Astrocyte of the spinal cord (primary cell): ENCODE measurements at regions not wholly inside any gene's neighbourhood (a gene's known extent, or its start where the extent isn't known, plus 50 kb on each side); places are given as distances from the start of the nearest gene placed in this dataset.

Source experiments
- DNase-seq: peaks from one replicate; pipeline ENCODE4 v3.0.0; 2011; ENCODE audit warnings: low read depth, low spot score
- H3K4me3 ChIP-seq: 2 replicates; pipeline ENCODE4 v1.5.1; 2011; ENCODE audit warnings: low read depth, mild to moderate bottlenecking, low read length, moderate library complexity
- in situ Hi-C: cut with HindIII; loops from 2 replicates; pipeline ENCODE4 v1.10.0; 2017; ENCODE audit warnings: low sequenced_read_pairs
- TF ChIP-seq, protein P1 (sequence below): IDR thresholded peaks from 2 replicates; pipeline ENCODE4 v1.5.1; 2012; ENCODE audit warnings: low read depth, mild to moderate bottlenecking, low read length, inconsistent platforms

DNA sequence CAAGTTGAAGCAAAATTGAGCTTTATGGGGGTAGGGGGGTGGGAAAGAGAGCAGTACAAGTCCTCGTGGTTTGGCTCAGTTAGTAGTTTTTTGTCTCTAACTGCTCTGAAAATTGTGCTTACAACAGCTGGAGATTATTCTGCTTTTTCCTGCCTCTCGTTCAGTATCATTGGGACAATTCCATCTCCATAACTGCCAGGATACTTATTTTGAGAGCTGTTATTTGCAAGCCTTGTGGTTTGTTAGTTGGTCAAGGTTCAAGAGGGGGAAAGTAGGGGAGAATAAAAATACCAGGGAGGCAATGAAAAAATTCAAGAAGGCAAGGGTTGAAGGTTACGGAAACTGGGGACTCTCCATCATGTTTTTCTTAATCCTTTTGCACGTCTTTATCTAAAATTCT is 811.8 kb upstream of the ADGRL2 start:
- TF ChIP-seq, protein P1, sequence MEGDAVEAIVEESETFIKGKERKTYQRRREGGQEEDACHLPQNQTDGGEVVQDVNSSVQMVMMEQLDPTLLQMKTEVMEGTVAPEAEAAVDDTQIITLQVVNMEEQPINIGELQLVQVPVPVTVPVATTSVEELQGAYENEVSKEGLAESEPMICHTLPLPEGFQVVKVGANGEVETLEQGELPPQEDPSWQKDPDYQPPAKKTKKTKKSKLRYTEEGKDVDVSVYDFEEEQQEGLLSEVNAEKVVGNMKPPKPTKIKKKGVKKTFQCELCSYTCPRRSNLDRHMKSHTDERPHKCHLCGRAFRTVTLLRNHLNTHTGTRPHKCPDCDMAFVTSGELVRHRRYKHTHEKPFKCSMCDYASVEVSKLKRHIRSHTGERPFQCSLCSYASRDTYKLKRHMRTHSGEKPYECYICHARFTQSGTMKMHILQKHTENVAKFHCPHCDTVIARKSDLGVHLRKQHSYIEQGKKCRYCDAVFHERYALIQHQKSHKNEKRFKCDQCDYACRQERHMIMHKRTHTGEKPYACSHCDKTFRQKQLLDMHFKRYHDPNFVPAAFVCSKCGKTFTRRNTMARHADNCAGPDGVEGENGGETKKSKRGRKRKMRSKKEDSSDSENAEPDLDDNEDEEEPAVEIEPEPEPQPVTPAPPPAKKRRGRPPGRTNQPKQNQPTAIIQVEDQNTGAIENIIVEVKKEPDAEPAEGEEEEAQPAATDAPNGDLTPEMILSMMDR, result no peak
- no peak for DNase-seq
- H3K4me3 ChIP-seq, result no peak overlapping the region
- in situ Hi-C loops, result no loop called here

DNA sequence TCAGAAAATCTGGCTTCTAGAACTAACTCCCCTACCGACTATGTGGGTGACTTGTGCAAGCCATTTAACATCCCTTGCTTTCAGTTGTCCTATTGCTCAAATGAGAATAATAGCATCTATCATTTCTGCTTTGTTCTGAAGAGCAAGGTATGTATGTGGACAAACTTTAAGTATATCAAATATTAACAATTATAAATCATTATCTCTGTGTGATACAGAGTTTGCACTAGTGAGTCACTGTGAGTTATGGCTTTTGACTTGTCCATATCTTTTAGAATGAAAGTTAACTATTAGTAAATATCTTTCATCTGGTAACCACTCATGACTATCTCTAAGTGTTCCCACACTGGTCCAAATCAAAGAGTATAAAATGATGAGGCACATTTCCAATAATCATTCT is 812.9 kb upstream of the ADGRL2 start:
- TF ChIP-seq, protein P1, result no peak
- in situ Hi-C loops, result no loop called here
- no peak for DNase-seq

DNA sequence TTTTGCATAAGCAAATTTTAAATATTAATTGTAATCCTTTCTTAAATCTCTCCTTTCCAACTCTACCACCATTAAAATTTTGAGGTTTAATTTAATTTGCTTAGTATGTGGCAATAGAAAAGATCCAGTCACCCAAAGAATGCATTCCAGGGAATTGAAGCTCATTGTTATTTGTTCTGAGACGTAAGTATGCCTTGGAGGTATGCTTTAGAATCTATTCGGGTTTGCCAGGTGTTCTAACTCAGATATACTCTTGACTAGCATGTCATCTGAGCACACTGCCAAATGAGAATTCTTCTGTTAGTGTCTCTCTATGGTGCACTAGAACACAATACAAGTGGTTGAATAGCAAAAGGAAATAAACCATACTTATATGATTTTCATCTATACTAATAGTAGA is 813.6 kb upstream of the ADGRL2 start:
- TF ChIP-seq, protein P1, result no peak
- no peak overlapping the region for H3K4me3 ChIP-seq
- in situ Hi-C loops, result no loop called here
- DNase-seq, result no peak

More for the DNA sequence above, 812.9 kb upstream of the ADGRL2 start:
- H3K4me3 ChIP-seq, result no peak overlapping the region

DNA sequence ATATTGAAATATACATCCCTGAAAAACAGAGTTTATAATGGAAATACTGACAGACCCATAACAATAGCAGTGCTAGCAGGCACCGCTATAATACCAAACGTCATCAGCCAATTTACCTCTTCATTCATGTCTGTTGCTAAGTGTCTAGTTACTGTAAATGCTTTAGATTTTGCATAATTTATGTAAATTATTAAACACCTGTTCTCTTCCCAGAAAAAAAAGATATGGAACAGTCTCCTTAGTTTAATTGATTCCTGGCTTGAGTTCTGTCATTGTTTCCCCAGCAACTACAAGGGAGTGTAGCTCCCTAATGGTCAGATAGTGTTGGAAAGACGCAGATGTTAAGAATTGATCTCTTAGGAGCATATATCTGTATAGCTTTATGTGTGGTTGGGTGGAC is 817.9 kb upstream of the ADGRL2 start:
- TF ChIP-seq, protein P1, result no peak
- DNase-seq, result no peak
- in situ Hi-C loops, result no loop called here
- no peak overlapping the region for H3K4me3 ChIP-seq

DNA sequence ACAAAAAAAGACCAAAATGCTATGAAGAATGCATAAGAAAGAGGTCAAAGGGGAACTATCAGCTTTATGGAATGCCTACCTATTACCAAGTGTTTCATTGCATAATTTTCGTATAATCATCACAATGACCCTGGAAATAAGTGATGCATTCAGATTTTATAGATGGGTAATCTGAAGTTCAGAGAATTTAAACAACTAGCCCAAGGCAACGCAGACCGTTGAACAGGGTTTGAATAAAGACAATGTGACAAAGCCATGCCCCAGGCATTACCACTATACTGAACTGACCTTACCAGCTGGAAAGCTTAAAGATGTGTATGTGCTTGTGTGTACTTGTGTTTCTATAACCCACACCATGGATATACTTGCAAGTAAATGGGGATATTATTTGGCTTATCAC is 827.6 kb upstream of the ADGRL2 start:
- TF ChIP-seq, protein P1, result no peak
- in situ Hi-C loops, result no loop called here
- no peak for DNase-seq
- H3K4me3 ChIP-seq, result no peak overlapping the region

DNA sequence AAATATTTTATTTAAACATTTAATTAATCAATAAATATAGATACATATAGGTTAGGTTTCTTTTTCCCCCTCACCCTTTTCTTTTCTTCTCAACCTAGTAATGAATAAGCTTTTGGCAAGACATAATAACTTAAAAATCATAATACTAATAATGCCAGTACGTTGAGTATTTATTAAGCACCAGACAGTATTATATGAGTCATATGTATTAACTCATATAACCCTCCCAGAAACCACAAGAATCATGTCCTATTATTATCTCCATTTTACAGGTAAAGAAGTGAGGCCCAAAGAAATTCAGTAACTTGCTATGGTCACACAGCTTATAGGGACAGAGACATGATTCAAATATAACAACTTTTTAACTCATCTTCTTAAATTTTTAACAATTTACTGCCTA is 834.5 kb upstream of the ADGRL2 start:
- TF ChIP-seq, protein P1, result no peak
- H3K4me3 ChIP-seq, result no peak overlapping the region
- no peak for DNase-seq
- in situ Hi-C loops, result no loop called here

DNA sequence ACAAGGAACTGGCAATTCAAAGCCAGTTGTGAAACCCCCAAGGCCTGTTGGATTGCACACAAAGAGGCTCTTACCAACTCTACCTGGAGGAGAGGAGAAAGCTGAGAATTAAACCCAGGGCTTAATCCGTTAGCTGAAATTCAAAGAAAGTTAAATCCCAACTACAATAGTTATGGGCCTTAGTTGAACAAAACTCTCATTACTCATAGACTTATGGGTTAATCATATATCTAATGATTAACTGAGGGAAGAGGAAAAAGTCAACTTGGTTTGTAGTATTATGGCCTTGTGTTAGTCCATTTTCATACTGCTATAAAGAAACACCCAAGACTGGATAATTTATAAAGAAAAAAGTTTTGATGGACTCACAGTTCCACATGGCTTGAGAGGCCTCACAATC is 838.2 kb upstream of the ADGRL2 start:
- TF ChIP-seq, protein P1, result no peak
- DNase-seq, result no peak
- in situ Hi-C loops, result no loop called here
- no peak overlapping the region for H3K4me3 ChIP-seq
